ENCODE measurements at regions not wholly inside any gene's neighbourhood (a gene's known extent, or its start where the extent isn't known, plus 50 kb on each side); places are given as distances from the start of the nearest gene placed in this dataset.
"Not testable (repeated sequence)": the region's sequence is repeated elsewhere in the genome, so short reads cannot be mapped to it uniquely, and the experiment has no call there.

DNA sequence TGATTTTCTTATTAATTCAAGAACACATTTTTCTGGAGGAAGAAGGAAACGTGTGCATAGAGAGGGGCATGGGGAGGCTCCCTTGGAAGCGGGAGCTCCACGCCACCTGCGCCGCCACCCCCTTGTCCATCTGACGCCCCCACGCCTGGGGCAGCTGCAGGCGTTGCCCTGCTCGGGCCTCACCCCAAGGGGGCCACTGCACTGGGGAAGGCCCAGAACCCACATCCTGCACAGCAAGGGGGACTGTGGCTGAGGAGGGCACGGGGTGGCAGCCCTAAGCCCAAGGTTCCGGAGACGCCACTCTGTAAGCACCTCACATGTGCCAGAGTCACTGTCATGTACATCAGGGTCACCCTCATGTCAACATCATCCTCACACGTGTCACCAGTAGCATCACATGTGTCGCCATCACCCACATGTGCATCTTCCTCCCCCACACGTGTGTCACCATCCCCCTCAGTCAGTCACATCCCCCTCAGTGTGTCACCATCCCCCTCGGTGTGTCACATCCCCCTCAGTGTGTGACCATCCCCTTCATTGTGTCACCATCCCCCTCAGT lies 486.7 kb upstream of the SALL3 start:
- DNase-seq: no peak
- TF ChIP-seq GATA1 (IDR thresholded peaks at IDR 0.05; ENCODE audit: low read depth, low read length) (no peak), POLR2A (IDR thresholded peaks at IDR 0.05; ENCODE audit: low read length) (no peak)

DNA sequence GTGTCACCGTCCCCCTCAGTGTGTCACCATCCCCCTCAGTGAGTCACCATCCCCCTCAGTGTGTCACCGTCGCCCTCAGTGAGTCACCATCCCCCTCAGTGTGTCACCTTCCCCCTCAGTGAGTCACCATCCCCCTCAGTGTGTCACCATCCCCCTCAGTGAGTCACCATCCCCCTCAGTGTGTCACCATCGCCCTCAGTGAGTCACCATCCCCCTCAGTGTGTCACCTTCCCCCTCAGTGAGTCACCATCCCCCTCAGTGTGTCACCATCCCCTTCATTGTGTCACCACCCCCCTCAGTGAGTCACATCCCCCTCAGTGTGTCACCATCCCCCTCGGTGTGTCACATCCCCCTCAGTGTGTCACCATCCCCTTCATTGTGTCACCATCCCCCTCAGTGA lies 486.1 kb upstream of the SALL3 start:
- DNase-seq: not testable (repeated sequence)

DNA sequence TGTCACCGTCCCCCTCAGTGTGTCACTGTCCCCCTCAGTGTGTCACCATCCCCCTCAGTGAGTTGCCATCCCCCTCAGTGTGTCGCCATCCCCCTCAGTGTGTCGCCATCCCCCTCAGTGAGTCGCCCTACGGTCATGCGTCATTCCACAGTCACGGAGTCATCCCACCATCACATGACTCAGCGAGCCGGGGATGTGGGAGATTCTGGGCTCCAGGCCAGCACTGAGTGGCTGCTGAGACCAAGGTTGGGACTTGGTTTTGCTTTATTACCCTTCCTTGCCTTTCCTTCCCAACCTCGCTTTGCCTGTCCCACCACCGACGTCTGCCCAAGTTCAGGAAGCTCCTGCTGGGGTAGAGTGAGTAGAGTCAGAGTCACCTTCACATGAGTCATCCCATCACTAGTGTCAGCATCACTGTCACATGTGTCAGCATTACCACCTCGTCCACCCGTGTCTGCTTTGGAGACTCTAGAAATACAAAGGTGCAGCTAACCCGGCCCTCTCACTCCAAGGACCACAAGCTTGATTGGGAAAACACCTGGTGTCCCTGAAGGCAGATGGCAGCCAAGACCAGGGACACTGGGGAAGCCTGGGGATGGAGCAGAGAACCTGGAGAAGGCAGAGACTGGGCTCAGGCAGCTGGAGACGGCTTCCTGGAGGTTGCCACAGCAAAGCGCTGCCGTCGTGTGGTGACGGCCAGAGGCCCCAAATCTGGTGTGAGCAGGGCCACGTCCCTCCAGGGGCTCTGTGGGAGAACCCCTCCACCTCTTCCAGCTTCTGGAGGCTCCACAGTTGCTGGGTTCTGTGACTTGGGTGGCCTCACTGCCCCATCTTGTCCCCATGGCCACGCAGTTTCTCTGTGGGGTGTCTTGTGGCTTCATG lies 485.2 kb upstream of the SALL3 start:
- DNase-seq: no peak
- TF ChIP-seq GATA1 (IDR thresholded peaks at IDR 0.05; ENCODE audit: low read depth, low read length): no peak
- TF ChIP-seq POLR2A (IDR thresholded peaks at IDR 0.05; ENCODE audit: low read length): no peak

DNA sequence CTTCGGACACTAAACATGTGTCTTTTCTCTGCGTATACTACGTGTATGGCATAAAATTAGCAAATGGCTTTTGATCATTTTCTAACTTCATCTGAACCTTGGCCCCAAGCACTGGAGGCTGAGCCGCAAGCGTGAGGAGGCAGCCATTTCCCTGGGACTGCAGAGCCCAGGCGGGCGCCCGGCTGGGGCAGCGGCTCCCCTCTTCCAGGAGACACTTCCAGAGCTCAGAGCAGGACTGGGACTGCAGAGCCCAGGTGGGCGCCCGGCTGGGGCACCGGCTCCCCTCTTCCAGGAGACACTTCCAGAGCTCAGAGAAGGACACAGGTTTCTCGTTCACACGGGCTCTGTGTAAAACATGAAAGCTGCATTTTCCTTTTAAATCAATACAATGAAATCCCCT lies 484.1 kb upstream of the SALL3 start:
- no peak for DNase-seq
- no peak for TF ChIP-seq POLR2A (IDR thresholded peaks at IDR 0.05; ENCODE audit: low read length)
- TF ChIP-seq GATA1 (IDR thresholded peaks at IDR 0.05; ENCODE audit: low read depth, low read length): no peak

DNA sequence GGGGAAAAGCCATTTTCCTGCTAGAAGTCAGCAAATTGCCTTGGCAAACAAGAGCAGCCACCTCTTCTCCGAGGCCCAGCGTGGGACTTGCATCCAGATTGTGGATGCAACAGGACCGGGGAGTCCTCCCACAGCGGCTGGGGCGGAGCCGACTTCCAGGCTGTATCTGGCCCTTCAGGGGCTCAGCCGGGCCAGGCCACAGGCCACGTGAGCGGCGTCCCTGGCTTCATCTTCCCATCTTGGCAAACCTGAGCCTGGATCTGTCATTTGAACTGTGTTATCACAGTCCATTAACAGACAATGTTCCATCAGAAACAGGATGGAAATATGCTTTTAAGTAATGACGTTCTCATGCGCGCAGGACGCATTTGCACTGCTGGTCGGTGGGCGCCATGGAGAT lies 483.5 kb upstream of the SALL3 start:
- TF ChIP-seq POLR2A (IDR thresholded peaks at IDR 0.05; ENCODE audit: low read length) (no peak), GATA1 (IDR thresholded peaks at IDR 0.05; ENCODE audit: low read depth, low read length) (no peak)
- no peak for DNase-seq

DNA sequence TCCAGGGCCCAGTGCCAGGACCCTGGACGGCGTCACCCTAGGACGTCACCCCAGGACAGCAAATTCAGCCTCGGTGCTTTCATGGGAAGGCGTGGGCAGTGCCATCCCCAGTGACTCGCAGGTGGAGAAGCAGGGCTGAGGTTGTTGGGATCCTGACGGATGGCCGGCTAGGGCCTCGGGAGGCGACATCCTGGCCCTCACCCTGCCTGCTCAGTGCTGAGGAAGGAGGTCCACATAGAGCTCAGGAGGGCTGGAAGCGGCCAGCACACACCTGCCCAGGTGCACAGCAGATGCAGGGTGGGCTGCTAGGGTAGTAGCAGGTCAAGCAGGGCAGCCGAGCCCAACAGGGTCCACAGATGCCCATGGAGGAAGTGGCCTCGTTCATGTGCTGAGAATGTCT lies 482.0 kb upstream of the SALL3 start:
- TF ChIP-seq GATA1 (IDR thresholded peaks at IDR 0.05; ENCODE audit: low read depth, low read length) (no peak), POLR2A (IDR thresholded peaks at IDR 0.05; ENCODE audit: low read length) (no peak)
- no peak for DNase-seq

DNA sequence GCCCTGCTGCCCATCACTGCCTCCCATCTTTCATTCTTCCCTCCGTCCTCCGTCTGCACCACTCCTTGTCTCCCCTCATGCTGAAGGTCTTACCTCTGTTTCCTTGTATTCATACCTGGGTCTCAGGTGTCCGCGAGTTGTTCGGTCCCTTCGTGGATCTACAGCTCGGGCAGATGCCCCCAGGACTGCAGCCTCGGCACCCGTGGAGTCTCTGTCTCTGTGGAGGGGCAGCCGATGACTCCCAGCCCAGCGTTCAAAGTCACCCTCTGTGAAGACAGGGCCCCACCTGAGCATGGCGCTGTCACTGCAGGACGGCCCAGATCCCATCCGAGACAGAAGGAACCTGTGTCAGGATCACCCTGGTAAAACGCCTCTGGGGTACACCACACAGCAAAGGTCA lies 480.0 kb upstream of the SALL3 start:
- TF ChIP-seq GATA1 (IDR thresholded peaks at IDR 0.05; ENCODE audit: low read depth, low read length) (no peak), POLR2A (IDR thresholded peaks at IDR 0.05; ENCODE audit: low read length) (no peak)
- no peak for DNase-seq

DNA sequence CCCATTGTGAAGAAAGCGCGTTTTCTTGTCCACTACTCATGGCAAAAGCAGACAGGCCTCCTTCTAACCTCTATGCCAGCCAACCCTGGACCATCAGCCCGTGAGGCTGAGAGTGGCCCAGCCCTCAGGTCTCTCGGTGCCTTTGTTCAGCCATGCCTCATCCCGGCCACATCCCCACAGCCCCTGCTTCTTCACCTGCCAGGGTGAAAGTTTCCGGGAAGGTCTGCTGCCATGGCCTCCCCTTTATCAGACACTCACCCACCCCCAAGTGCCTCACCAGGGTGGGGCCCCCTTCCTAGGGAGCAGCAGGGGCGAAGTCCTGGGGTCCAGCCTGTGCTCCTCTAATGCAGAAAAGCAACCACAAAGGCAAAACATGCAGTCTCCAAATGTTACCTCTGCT lies 478.4 kb upstream of the SALL3 start:
- TF ChIP-seq POLR2A (IDR thresholded peaks at IDR 0.05; ENCODE audit: low read length) (no peak), GATA1 (IDR thresholded peaks at IDR 0.05; ENCODE audit: low read depth, low read length) (no peak)
- no peak for DNase-seq

DNA sequence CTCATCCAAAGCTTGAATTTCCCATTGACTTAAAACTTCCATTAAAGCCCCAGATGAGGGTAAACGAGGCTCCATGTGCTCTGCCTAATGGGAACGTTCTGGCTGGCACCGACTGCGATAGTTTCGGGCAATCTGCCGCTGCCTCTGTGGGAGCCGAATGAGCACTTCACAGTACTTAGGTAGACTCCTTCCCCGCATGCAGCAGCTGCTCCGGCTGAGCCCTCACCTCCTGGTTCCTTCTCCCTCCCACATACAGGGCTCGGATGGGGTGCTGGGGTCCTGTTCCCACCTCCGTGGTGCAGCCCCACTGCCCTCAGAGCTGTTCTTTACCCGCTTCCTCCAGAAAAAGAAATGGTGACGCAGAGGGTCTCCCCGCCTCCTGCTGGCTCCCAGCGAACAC lies 476.5 kb upstream of the SALL3 start:
- no peak for DNase-seq
- TF ChIP-seq POLR2A (IDR thresholded peaks at IDR 0.05; ENCODE audit: low read length): no peak
- TF ChIP-seq GATA1 (IDR thresholded peaks at IDR 0.05; ENCODE audit: low read depth, low read length): no peak

DNA sequence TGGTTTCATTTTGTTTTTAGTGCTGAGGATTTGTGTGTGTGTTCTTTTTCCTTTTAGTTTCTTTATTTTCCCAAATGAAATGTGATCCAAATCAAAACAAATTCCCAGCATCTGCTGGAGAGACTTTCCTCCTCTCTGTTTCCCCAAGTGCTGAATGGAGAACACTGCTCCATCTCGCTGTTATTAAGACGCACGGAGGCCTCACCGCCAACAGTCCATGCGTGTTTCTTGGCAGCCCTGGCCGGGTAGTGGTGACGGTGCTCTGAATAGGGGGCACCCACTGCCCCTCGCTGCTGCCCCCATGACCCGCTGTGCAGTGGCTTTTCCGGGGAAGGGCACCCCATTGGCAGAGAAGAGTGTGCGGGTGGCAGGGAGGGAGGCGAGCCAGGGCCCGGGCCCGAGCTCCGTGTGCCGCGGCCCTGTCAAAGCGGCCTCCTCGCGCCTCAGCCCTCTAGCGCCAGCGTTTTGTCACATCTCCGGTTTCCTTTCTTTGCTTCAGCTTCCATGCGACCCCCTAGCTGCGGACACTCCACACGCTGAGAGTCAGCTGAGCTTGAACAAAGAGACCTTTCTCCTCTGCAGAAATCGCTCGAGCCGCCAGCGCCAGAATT lies 473.7 kb upstream of the SALL3 start:
- DNase-seq: no peak
- TF ChIP-seq GATA1 (IDR thresholded peaks at IDR 0.05; ENCODE audit: low read depth, low read length): no peak
- no peak for TF ChIP-seq POLR2A (IDR thresholded peaks at IDR 0.05; ENCODE audit: low read length)

DNA sequence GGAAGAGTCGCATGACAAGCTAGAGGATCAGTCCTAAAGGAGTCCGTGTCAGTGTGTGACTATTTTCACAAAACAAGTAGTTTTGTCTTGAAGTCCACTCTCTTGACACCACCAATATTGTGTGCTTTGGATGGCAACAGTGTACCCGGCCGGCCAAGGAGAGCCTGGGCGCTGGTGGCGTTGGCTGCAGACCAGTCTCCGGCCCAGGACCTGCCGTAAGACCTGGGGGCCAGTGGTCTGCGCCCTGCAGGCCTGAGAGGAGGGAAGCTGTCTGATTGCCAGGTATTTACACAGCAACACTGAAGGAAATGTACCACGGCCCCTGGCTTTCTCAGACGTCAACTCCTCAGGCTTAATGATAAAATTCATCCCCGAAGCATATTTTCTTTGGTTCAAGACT lies 472.4 kb upstream of the SALL3 start:
- no peak for DNase-seq
- TF ChIP-seq POLR2A (IDR thresholded peaks at IDR 0.05; ENCODE audit: low read length) (no peak), GATA1 (IDR thresholded peaks at IDR 0.05; ENCODE audit: low read depth, low read length) (no peak)

DNA sequence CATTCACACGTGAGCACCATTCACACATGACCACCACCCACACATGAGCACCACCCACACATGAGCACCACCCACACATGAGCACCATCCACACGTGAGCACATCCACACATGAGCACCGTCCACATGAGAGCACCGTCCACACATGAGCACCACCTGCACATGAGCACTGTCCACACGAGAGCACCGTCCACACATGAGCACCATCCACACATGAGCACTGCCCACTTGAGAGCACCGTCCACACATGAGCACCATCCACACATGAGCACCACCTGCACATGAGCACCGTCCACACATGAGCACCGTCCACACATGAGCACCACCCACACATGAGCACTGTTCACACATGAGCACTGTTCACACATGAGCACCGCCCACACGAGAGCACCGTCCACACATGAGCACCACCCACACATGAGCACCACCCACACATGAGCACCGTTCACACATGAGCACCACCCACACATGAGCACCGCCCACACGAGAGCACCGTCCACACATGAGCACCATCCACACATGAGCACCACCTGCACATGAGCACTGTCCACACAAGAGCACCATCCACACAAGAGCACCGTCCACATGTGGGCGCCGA lies 471.3 kb upstream of the SALL3 start:
- DNase-seq: not testable (repeated sequence)

DNA sequence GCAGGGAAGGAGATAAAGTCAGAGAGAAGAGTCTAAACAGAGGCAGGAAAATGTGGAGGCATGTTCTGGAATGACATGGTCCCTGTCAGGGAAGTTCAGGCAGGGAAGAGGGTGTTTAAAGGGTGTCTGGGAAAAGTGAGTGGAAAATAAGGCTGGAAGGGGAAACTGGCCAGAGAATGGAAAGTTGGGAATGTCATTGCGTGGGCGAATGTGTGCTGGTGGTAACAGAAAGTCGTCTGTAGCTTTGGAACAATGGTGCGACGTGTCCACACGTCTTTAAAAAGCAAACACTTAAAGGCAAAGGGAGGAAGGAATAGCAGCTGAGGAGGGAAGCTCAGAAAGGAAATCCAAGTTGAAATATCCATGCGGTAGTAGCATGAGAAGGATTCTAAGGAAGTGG lies 469.5 kb upstream of the SALL3 start:
- TF ChIP-seq GATA1 (IDR thresholded peaks at IDR 0.05; ENCODE audit: low read depth, low read length) (no peak), POLR2A (IDR thresholded peaks at IDR 0.05; ENCODE audit: low read length) (no peak)
- DNase-seq: no peak

DNA sequence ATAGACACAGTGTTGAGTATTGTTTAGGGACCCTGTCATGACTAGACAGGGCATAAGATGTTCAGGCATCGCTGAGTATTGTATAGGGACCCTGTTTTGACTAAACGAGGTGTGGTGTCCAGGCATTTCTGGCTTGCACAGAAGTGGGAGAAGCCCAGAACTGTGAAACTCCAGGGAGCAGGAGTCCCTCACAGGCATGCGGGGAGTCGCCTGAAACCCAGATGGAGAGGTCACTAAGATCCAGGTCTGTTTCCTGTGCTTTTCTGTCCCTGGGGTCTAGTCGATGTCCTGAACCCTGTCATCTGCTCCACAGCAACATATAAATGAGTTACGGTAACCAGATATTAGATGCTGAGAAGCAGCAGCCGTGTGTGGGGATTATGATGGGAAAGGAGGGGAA lies 469.0 kb upstream of the SALL3 start:
- no peak for DNase-seq
- TF ChIP-seq GATA1 (IDR thresholded peaks at IDR 0.05; ENCODE audit: low read depth, low read length): no peak
- no peak for TF ChIP-seq POLR2A (IDR thresholded peaks at IDR 0.05; ENCODE audit: low read length)

Measured in erythroblast (primary cell).